ENCODE measurements at regions not wholly inside any gene's neighbourhood (a gene's known extent, or its start where the extent isn't known, plus 50 kb on each side); places are given as distances from the start of the nearest gene placed in this dataset.

- no TSS peak for BruUV-seq (replicated peaks)
- WGBS, 2 experiments (ENCODE audit: extremely low coverage in 2 of 2, insufficient read length in 1 of 2): no CpG with 5 or more reads among the region's 3 CpGs
- Histone ChIP-seq H2BK5ac (ENCODE audit: low read depth, low read length, poor library complexity, severe bottlenecking) (no peak overlapping the region), H3K4me3 (ENCODE audit: insufficient read depth, low read depth, low read length) (no peak overlapping the region), H3K14ac (replicated peaks; ENCODE audit: low read depth, low read length) (no peak overlapping the region), H3K27ac (ENCODE audit: insufficient read depth, low read length) (no peak overlapping the region), H2BK20ac (ENCODE audit: low read depth, low read length) (no peak overlapping the region), H3K4me1 (ENCODE audit: control insufficient read depth, insufficient read depth, low read length) (no peaks in the 10 kb centered on the region), H3K9me3 (ENCODE audit: control insufficient read depth, insufficient read depth, low read length) (no peaks in the 10 kb centered on the region; the same call in 1 of the 2 replicates), H2AFZ (replicated peaks; ENCODE audit: low read length, poor library complexity) (no peak overlapping the region), H3K56ac (ENCODE audit: extremely low read depth, insufficient read depth, low read length) (no peak overlapping the region), H4K20me1 (ENCODE audit: insufficient read depth, low read length) (no peaks in the 10 kb centered on the region), H2AK9ac (replicated peaks; ENCODE audit: low read depth, low read length, poor library complexity) (no peak overlapping the region), H3K9me1 (ENCODE audit: insufficient read depth, low read length) (no peaks in the 10 kb centered on the region), H3K23ac (ENCODE audit: low read depth, low read length) (no peak overlapping the region), H3K4me2 (ENCODE audit: low read depth, low read length) (no peak overlapping the region), H3K18ac (ENCODE audit: low read depth, low read length) (no peak overlapping the region), H3K4ac (ENCODE audit: low read depth, low read length) (no peak overlapping the region), H4K5ac (ENCODE audit: low read depth, low read length) (no peak overlapping the region), H4K91ac (ENCODE audit: insufficient read depth, low read depth, low read length) (no peak overlapping the region), H4K8ac (ENCODE audit: low read depth in 2 of 2, low read length in 2 of 2) (no peak overlapping the region), H2AK5ac (ENCODE audit: low read depth, low read length) (no peak overlapping the region), H2BK120ac (ENCODE audit: low read depth, low read length) (no peak overlapping the region), H2BK15ac (ENCODE audit: low read depth, low read length) (no peak overlapping the region), H3K27me3 (ENCODE audit: control insufficient read depth, insufficient read depth, low read length) (peaks cover 36% of the 10 kb centered on the region), H3K36me3 (ENCODE audit: control insufficient read depth, insufficient read depth, low read length) (no peaks in the 10 kb centered on the region), H3K9ac (ENCODE audit: low read depth, low read length) (no peak overlapping the region), H3K79me1 (ENCODE audit: low read depth in 1 of 2, low read length in 2 of 2) (no peaks in the 10 kb centered on the region)
- ChIA-PET CTCF (no interaction called here), POLR2A (ENCODE audit: unreplicated experiment) (no interaction called here)
- TF ChIP-seq CEBPB (IDR thresholded peaks at IDR 0.05; ENCODE audit: low read depth, low read length): no peak
- TF ChIP-seq RFX5 (IDR thresholded peaks at IDR 0.05; ENCODE audit: low read depth, low read length): no peak
- no peak for TF ChIP-seq CTCF (conservative IDR thresholded peaks at IDR 0.05; ENCODE audit: low read depth, low read length)
- TF ChIP-seq POLR2A (IDR thresholded peaks at IDR 0.05; ENCODE audit: low read depth, low read length): no peak
- no peak for TF ChIP-seq RCOR1 (IDR thresholded peaks at IDR 0.05; ENCODE audit: insufficient replicate concordance, low read length)
- no peak for TF ChIP-seq USF2 (IDR thresholded peaks at IDR 0.05; ENCODE audit: low read depth, low read length)
- TF ChIP-seq MAFK (IDR thresholded peaks at IDR 0.05; ENCODE audit: low read depth, low read length): no peak
- intact Hi-C loops (cut with micrococcal nuclease) (no loop called here), in situ Hi-C loops (cut with MboI; ENCODE audit: low sequenced_read_pairs) (no loop called here), dilution Hi-C loops (cut with HindIII; ENCODE audit: low sequenced_read_pairs, unreplicated experiment) (no loop called here)
- no peak for ATAC-seq (ENCODE audit: low read depth)
- DNase-seq: no peak
Measured at GRCh38 chr11:13098616-13099289, 89.6 kb downstream of the RASSF10 start.

All from IMR-90 (cell line).